KMS-11 (cell line): ENCODE measurements at regions not wholly inside any gene's neighbourhood (a gene's known extent, or its start where the extent isn't known, plus 50 kb on each side); places are given as distances from the start of the nearest gene placed in this dataset.

Experiments
- H2AFZ ChIP-seq: fragments of 200-600 bp; sonication (generic); 2 replicates; pipeline ENCODE4 v1.6.1; 2016; ENCODE audit warnings: antibody characterized with exemption, mixed run types, low read depth
- H3K27ac ChIP-seq: fragments of 200-600 bp; sonication (generic); 2 replicates; pipeline ENCODE4 v1.6.1; 2016; ENCODE audit warnings: mild to moderate bottlenecking, mixed run types
- H3K27me3 ChIP-seq: fragments of 200-600 bp; sonication (generic); 2 replicates; pipeline ENCODE4 v1.6.1; 2017; ENCODE audit warnings: mild to moderate bottlenecking, low read depth, mixed run types, moderate library complexity; ENCODE audit not compliant: insufficient read depth
- H3K36me3 ChIP-seq: fragments of 200-600 bp; sonication (generic); 2 replicates; pipeline ENCODE4 v1.6.1; 2017; ENCODE audit warnings: mild to moderate bottlenecking, mixed run types; ENCODE audit not compliant: insufficient read depth
- H3K4me1 ChIP-seq: fragments of 200-600 bp; sonication (generic); 2 replicates; pipeline ENCODE4 v1.6.1; 2016; ENCODE audit warnings: mild to moderate bottlenecking, low read depth, mixed run types; ENCODE audit not compliant: poor library complexity, severe bottlenecking
- H3K4me2 ChIP-seq: fragments of 200-600 bp; sonication (generic); 2 replicates; pipeline ENCODE4 v1.7.0; 2016; ENCODE audit warnings: mild to moderate bottlenecking, mixed run types
- H3K4me3 ChIP-seq: fragments of 200-600 bp; sonication (generic); IDR thresholded peaks from 2 replicates; pipeline ENCODE4 v1.6.1; 2017; ENCODE audit warnings: low read depth, low read length, mixed read lengths; ENCODE audit not compliant: insufficient read depth
- H3K79me2 ChIP-seq: fragments of 200-600 bp; sonication (generic); 2 replicates; pipeline ENCODE4 v1.6.1; 2016; ENCODE audit warnings: low read depth, mixed run types; ENCODE audit not compliant: insufficient read depth
- H3K9ac ChIP-seq: fragments of 200-600 bp; sonication (generic); 2 replicates; pipeline ENCODE4 v1.6.1; 2016; ENCODE audit warnings: mild to moderate bottlenecking, mixed run types
- H4K20me1 ChIP-seq: fragments of 200-600 bp; sonication (generic); 2 replicates; pipeline ENCODE4 v1.6.1; 2016; ENCODE audit warnings: mild to moderate bottlenecking, mixed run types; ENCODE audit not compliant: insufficient read depth
- TF ChIP-seq, protein P1 (sequence below): fragments of 200-600 bp; sonication (generic); conservative IDR thresholded peaks from 2 replicates; pipeline ENCODE4 v1.6.1; 2017; ENCODE audit warnings: low read depth, mild to moderate bottlenecking, antibody characterized with exemption, low read length, moderate library complexity, mixed read lengths

DNA sequence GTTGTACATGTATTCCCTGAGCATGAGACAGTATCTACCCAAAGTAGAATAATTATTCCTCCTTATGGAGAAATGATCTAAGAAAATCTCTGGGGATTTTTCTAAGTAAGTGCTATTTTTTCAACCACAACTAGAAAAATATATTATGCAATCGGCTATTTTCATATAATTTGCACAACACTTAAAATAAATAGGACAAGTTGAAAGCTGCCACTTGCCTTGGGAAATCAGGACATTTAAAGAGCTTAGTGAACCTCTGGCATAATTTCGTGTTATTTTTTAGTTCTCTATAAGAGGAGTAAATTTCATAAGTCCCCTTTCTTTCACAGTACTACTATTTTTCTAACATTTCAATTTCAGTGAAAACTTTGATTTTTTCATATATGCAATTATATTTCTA is 672.1 kb downstream of the OTOL1 start:
- TF ChIP-seq, protein P1, sequence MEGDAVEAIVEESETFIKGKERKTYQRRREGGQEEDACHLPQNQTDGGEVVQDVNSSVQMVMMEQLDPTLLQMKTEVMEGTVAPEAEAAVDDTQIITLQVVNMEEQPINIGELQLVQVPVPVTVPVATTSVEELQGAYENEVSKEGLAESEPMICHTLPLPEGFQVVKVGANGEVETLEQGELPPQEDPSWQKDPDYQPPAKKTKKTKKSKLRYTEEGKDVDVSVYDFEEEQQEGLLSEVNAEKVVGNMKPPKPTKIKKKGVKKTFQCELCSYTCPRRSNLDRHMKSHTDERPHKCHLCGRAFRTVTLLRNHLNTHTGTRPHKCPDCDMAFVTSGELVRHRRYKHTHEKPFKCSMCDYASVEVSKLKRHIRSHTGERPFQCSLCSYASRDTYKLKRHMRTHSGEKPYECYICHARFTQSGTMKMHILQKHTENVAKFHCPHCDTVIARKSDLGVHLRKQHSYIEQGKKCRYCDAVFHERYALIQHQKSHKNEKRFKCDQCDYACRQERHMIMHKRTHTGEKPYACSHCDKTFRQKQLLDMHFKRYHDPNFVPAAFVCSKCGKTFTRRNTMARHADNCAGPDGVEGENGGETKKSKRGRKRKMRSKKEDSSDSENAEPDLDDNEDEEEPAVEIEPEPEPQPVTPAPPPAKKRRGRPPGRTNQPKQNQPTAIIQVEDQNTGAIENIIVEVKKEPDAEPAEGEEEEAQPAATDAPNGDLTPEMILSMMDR = no peak
- Histone ChIP-seq H3K4me1 (no peaks in the 10 kb centered on the region), H3K4me3 (no peak overlapping the region), H4K20me1 (no peaks in the 10 kb centered on the region), H3K4me2 (no peak overlapping the region), H3K79me2 (no peaks in the 10 kb centered on the region), H3K36me3 (no peaks in the 10 kb centered on the region), H3K27me3 (no peaks in the 10 kb centered on the region), H3K9ac (no peak overlapping the region), H3K27ac (no peak overlapping the region), H2AFZ (no peak overlapping the region)

DNA sequence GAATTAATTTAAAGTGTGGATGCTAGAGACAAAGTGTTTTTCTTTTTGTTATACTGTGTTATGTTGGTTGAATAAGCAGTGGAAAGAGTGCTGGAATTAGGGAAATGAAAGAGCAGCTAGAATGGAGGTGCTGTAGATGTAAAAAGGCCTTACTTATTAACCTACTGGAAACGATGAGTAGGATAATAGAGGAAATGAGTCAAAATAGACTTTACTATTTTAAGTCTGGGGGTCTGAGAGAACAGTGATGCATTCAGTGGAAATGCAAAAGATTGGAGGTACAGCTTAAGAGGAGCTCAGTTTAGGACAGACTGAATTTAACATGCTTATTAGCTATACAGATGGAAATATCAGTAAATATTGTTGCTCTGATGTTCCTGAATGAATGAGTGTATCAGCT is 674.0 kb downstream of the OTOL1 start:
- no peaks in the 10 kb centered on the region for H3K36me3 ChIP-seq
- no peak overlapping the region for H3K27ac ChIP-seq
- H3K4me2 ChIP-seq = no peak overlapping the region
- H3K79me2 ChIP-seq = no peaks in the 10 kb centered on the region
- H2AFZ ChIP-seq = no peak overlapping the region
- H3K4me1 ChIP-seq = no peaks in the 10 kb centered on the region
- H3K27me3 ChIP-seq = no peaks in the 10 kb centered on the region
- no peak overlapping the region for H3K9ac ChIP-seq
- no peaks in the 10 kb centered on the region for H4K20me1 ChIP-seq
- H3K4me3 ChIP-seq = no peak overlapping the region
- TF ChIP-seq, protein P1 = no peak

DNA sequence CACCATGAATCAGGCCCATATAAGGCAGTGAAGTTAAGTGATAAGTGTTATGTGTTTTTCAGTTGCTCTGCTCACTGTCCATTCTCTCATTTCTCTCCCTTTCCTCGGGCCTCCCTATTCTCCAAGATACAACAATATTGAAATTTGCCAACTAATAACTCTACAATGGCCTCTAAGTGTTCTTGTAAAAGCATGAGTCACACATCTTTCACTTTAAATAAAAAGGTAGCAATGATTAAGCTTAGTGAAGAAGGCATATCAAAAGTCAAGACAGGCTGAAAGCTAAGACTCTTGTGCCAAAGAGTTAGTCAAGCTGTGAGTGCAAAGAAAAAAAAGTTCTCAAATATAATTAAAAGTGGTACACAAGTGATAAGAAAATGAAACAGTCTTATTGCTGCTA is 675.4 kb downstream of the OTOL1 start:
- H3K4me1 ChIP-seq = no peaks in the 10 kb centered on the region
- no peak overlapping the region for H3K9ac ChIP-seq
- no peak overlapping the region for H2AFZ ChIP-seq
- no peak overlapping the region for H3K27ac ChIP-seq
- TF ChIP-seq, protein P1 = no peak
- no peaks in the 10 kb centered on the region for H3K27me3 ChIP-seq
- no peaks in the 10 kb centered on the region for H3K36me3 ChIP-seq
- no peak overlapping the region for H3K4me2 ChIP-seq
- no peak overlapping the region for H3K4me3 ChIP-seq
- no peaks in the 10 kb centered on the region for H4K20me1 ChIP-seq
- no peaks in the 10 kb centered on the region for H3K79me2 ChIP-seq

DNA sequence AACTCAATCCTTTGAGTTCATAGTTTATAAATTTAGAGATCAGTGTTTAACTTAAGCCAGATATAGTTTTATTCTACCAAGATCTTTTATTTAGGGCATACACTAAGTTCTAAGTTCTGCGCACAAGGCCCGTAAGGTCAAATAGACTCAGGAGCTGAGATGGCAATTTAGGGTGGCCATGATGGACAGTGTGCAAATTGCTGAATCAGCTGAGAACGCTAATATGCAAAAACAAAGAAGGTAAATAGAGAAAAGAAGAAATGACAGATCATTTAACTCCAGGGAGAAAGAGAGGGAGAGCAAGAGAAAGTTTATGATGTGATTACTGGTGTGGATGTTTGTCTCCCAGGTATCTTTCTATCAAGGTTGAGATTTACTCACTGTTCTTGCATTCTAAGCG is 678.5 kb downstream of the OTOL1 start:
- Histone ChIP-seq H3K27me3 (no peaks in the 10 kb centered on the region), H3K36me3 (no peaks in the 10 kb centered on the region), H4K20me1 (no peaks in the 10 kb centered on the region), H2AFZ (no peak overlapping the region), H3K4me1 (no peaks in the 10 kb centered on the region), H3K4me3 (no peak overlapping the region), H3K27ac (no peak overlapping the region), H3K4me2 (no peak overlapping the region), H3K9ac (no peak overlapping the region), H3K79me2 (no peaks in the 10 kb centered on the region)
- TF ChIP-seq, protein P1 = no peak

DNA sequence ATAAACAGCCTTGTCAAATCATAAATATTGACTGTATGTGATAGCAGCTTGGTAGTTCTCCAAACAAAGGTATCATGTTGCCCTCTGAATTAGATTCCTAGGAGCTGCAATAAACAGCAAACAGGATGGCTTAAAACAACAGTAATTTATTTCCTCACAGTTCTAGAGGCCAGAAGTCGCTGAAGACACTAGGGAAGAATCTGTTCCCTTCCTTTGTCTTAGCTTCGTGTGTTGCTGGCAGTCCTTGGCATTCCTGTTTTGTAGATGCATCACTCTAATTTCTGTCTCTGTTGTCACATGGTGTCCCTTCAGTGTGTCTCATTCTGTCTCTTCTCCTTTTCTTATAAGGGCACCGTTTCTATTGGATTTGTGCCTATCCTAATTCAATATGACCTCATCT is 679.3 kb downstream of the OTOL1 start:
- Histone ChIP-seq H3K4me3 (no peak overlapping the region), H2AFZ (no peak overlapping the region), H3K4me2 (no peak overlapping the region), H3K36me3 (no peaks in the 10 kb centered on the region), H3K27ac (no peak overlapping the region), H3K4me1 (no peaks in the 10 kb centered on the region), H3K79me2 (no peaks in the 10 kb centered on the region), H3K9ac (no peak overlapping the region), H4K20me1 (no peaks in the 10 kb centered on the region), H3K27me3 (no peaks in the 10 kb centered on the region)
- TF ChIP-seq, protein P1 = no peak
